ENCODE measurements at regions not wholly inside any gene's neighbourhood (a gene's known extent, or its start where the extent isn't known, plus 50 kb on each side); places are given as distances from the start of the nearest gene placed in this dataset.
"Not testable (repeated sequence)": the region's sequence is repeated elsewhere in the genome, so short reads cannot be mapped to it uniquely, and the experiment has no call there.

GRCh38 chr3:144583871-144584270 is 612.2 kb downstream of the DIPK2A start:
- FAIRE-seq, result no peak

DNA sequence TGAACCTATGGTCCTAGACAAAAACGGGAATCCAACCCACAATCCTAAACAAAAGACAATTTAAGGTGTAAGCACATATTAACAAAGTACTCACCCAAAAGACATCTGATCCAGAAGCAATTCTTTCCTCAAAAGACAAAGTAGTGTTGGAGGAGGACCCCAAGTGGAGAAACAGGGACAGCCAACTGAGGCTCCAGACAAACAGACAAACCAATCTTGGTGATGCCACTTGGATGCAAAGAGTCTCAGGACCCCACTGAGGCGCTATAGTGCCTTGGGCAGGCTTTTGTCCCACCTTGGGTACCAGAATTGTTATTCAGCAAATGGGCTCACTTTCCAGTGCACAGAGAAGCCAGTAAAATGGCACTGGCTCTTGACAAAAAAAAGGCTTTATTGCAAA is 613.8 kb downstream of the DIPK2A start:
- FAIRE-seq (no peak), DNase-seq (ENCODE audit: insufficient read length, low spot score) (no peak)
- TF ChIP-seq PAX5 (IDR thresholded peaks at IDR 0.05; ENCODE audit: insufficient read depth, low read length, severe bottlenecking), result no peak
- TF ChIP-seq POU2F2 (IDR thresholded peaks at IDR 0.05; ENCODE audit: low read depth, low read length), result no peak
- TF ChIP-seq TAF1 (IDR thresholded peaks at IDR 0.05; ENCODE audit: low read depth, low read length), result no peak
- TF ChIP-seq POLR2A (IDR thresholded peaks at IDR 0.05; ENCODE audit: low read depth, low read length), result no peak
- TF ChIP-seq SPI1 (IDR thresholded peaks at IDR 0.05; ENCODE audit: low read depth, low read length), result no peak
- TF ChIP-seq POLR2AphosphoS5 (IDR thresholded peaks at IDR 0.05; ENCODE audit: low read depth, low read length), result no peak

More at GRCh38 chr3:144583871-144584270, 612.2 kb downstream of the DIPK2A start:
- TF ChIP-seq POLR2AphosphoS5 (IDR thresholded peaks at IDR 0.05; ENCODE audit: low read depth, low read length), result no peak
- no peak for TF ChIP-seq SPI1 (IDR thresholded peaks at IDR 0.05; ENCODE audit: low read depth, low read length)
- no peak for TF ChIP-seq POU2F2 (IDR thresholded peaks at IDR 0.05; ENCODE audit: low read depth, low read length)
- no peak for TF ChIP-seq TAF1 (IDR thresholded peaks at IDR 0.05; ENCODE audit: low read depth, low read length)
- no peak for TF ChIP-seq PAX5 (IDR thresholded peaks at IDR 0.05; ENCODE audit: insufficient read depth, low read length, severe bottlenecking)
- no peak for TF ChIP-seq POLR2A (IDR thresholded peaks at IDR 0.05; ENCODE audit: low read depth, low read length)
- no peak for DNase-seq (ENCODE audit: insufficient read length, low spot score)

GRCh38 chr3:144585953-144586352 is 614.3 kb downstream of the DIPK2A start:
- no peak for DNase-seq (ENCODE audit: insufficient read length, low spot score)
- no peak for FAIRE-seq

DNA sequence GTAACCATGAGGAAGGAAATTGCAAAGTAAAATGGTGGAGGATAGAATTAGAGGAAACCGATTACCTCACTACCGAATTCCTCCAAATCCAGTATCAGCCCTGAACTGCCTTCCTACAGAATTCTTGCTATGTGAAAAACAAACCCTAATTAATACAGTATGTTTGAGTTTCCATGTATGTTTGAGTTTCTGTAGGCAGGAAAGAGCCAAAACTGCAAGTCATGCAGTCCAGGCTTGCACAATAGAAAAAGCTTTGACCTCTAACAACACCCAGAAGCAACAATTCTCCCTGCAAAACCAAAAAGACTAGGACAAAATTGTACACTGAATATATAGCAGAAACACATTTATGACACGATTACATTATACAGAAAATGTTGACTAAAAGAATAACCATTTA is 614.8 kb downstream of the DIPK2A start:
- FAIRE-seq (peak; percentile 57), DNase-seq (ENCODE audit: insufficient read length, low spot score) (no peak)
- TF ChIP-seq TAF1 (IDR thresholded peaks at IDR 0.05; ENCODE audit: low read depth, low read length) (no peak), POLR2A (IDR thresholded peaks at IDR 0.05; ENCODE audit: low read depth, low read length) (no peak), SPI1 (IDR thresholded peaks at IDR 0.05; ENCODE audit: low read depth, low read length) (no peak), POLR2AphosphoS5 (IDR thresholded peaks at IDR 0.05; ENCODE audit: low read depth, low read length) (no peak), POU2F2 (IDR thresholded peaks at IDR 0.05; ENCODE audit: low read depth, low read length) (no peak), PAX5 (IDR thresholded peaks at IDR 0.05; ENCODE audit: insufficient read depth, low read length, severe bottlenecking) (no peak)

More at GRCh38 chr3:144585953-144586352, 614.3 kb downstream of the DIPK2A start:
- no peak for TF ChIP-seq POU2F2 (IDR thresholded peaks at IDR 0.05; ENCODE audit: low read depth, low read length)
- no peak for TF ChIP-seq SPI1 (IDR thresholded peaks at IDR 0.05; ENCODE audit: low read depth, low read length)
- no peak for TF ChIP-seq PAX5 (IDR thresholded peaks at IDR 0.05; ENCODE audit: insufficient read depth, low read length, severe bottlenecking)
- no peak for TF ChIP-seq POLR2A (IDR thresholded peaks at IDR 0.05; ENCODE audit: low read depth, low read length)
- TF ChIP-seq TAF1 (IDR thresholded peaks at IDR 0.05; ENCODE audit: low read depth, low read length), result no peak
- no peak for TF ChIP-seq POLR2AphosphoS5 (IDR thresholded peaks at IDR 0.05; ENCODE audit: low read depth, low read length)

- DNase-seq (ENCODE audit: insufficient read length, low spot score) (no peak), FAIRE-seq (peak; percentile 59)
- TF ChIP-seq POLR2A (IDR thresholded peaks at IDR 0.05; ENCODE audit: low read depth, low read length) (no peak), POU2F2 (IDR thresholded peaks at IDR 0.05; ENCODE audit: low read depth, low read length) (no peak), PAX5 (IDR thresholded peaks at IDR 0.05; ENCODE audit: insufficient read depth, low read length, severe bottlenecking) (no peak), SPI1 (IDR thresholded peaks at IDR 0.05; ENCODE audit: low read depth, low read length) (no peak), POLR2AphosphoS5 (IDR thresholded peaks at IDR 0.05; ENCODE audit: low read depth, low read length) (no peak), TAF1 (IDR thresholded peaks at IDR 0.05; ENCODE audit: low read depth, low read length) (no peak)
These were observed 619.2 kb downstream of the DIPK2A start for GRCh38 chr3:144590854-144591253.

DNA sequence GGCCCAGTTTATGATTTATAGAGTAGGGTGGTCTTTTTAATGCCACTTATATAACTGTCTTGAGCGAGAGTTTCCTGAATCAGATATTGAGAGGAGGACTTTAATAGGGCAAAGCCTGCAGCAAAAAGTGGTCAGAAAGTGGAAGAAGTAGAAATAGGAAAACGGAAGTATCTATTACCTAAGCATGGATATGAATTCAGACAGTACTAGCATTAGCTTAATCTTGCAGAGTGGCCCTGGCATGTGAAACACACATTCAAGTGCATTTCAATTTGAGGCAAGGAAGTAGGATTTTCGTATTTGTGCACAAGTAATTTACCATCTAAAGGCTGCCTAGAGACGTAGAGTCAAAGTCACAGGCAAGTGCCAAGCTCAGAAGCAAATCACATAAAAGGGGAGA is 622.3 kb downstream of the DIPK2A start:
- TF ChIP-seq SPI1 (IDR thresholded peaks at IDR 0.05; ENCODE audit: low read depth, low read length), result no peak
- no peak for TF ChIP-seq TAF1 (IDR thresholded peaks at IDR 0.05; ENCODE audit: low read depth, low read length)
- TF ChIP-seq POLR2AphosphoS5 (IDR thresholded peaks at IDR 0.05; ENCODE audit: low read depth, low read length), result no peak
- no peak for TF ChIP-seq POLR2A (IDR thresholded peaks at IDR 0.05; ENCODE audit: low read depth, low read length)
- FAIRE-seq (no peak), DNase-seq (ENCODE audit: insufficient read length, low spot score) (no peak)

GRCh38 chr3:144620236-144620635 is 648.6 kb downstream of the DIPK2A start:
- FAIRE-seq; DNase-seq (ENCODE audit: insufficient read length, low spot score): not testable (repeated sequence)

DNA sequence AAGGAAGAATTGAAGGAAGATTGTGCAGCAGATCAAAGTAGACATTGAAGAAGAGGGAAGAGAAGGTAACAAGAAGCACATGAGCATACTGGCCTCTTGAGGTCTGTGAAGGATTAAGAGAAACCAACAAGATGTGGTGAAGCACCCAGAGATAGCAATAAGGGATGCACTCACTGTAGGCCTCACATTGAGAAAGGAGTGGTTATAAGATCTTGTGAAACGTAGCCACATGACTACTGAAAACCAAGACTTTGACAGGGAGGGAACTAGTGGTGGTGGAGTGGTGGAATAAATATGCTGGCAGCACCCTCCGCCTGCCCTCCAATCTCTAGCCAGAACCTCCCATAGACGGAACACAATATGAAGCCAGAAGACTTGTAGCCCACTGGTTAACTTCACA is 651.2 kb downstream of the DIPK2A start:
- TF ChIP-seq POU2F2 (IDR thresholded peaks at IDR 0.05; ENCODE audit: low read depth, low read length) (no peak), TAF1 (IDR thresholded peaks at IDR 0.05; ENCODE audit: low read depth, low read length) (no peak), SPI1 (IDR thresholded peaks at IDR 0.05; ENCODE audit: low read depth, low read length) (no peak), POLR2AphosphoS5 (IDR thresholded peaks at IDR 0.05; ENCODE audit: low read depth, low read length) (no peak), POLR2A (IDR thresholded peaks at IDR 0.05; ENCODE audit: low read depth, low read length) (no peak), PAX5 (IDR thresholded peaks at IDR 0.05; ENCODE audit: insufficient read depth, low read length, severe bottlenecking) (no peak)
- DNase-seq (ENCODE audit: insufficient read length, low spot score) (no peak), FAIRE-seq (no peak)

DNA sequence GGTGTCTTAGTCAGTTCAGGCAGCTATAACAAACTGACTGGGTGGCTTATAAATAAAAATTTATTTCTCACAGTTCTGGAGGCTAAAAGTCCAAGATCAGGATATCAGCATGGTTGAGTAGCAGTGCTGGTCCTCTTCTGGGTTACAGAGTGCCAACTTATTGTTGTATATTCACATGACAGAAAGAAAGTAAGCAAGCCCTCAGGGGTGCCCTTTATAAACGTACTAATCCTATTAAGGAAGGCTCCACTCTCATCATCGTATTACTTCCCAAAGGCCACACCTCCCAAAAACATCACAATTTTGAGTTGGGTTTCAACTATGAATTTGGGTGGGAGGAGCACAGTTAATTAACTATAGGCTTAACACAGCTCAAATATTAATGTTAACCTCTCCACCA is 653.0 kb downstream of the DIPK2A start:
- DNase-seq (ENCODE audit: insufficient read length, low spot score) (no peak), FAIRE-seq (no peak)
- TF ChIP-seq POU2F2 (IDR thresholded peaks at IDR 0.05; ENCODE audit: low read depth, low read length) (no peak), SPI1 (IDR thresholded peaks at IDR 0.05; ENCODE audit: low read depth, low read length) (no peak), PAX5 (IDR thresholded peaks at IDR 0.05; ENCODE audit: insufficient read depth, low read length, severe bottlenecking) (no peak), POLR2A (IDR thresholded peaks at IDR 0.05; ENCODE audit: low read depth, low read length) (no peak), TAF1 (IDR thresholded peaks at IDR 0.05; ENCODE audit: low read depth, low read length) (no peak), POLR2AphosphoS5 (IDR thresholded peaks at IDR 0.05; ENCODE audit: low read depth, low read length) (no peak)

GRCh38 chr3:144626835-144627234 is 655.2 kb downstream of the DIPK2A start:
- FAIRE-seq (no peak), DNase-seq (ENCODE audit: insufficient read length, low spot score) (no peak)

More at GRCh38 chr3:144626835-144627234, 655.2 kb downstream of the DIPK2A start:
- TF ChIP-seq SPI1 (IDR thresholded peaks at IDR 0.05; ENCODE audit: low read depth, low read length) (no peak), PAX5 (IDR thresholded peaks at IDR 0.05; ENCODE audit: insufficient read depth, low read length, severe bottlenecking) (no peak), TAF1 (IDR thresholded peaks at IDR 0.05; ENCODE audit: low read depth, low read length) (no peak), POLR2A (IDR thresholded peaks at IDR 0.05; ENCODE audit: low read depth, low read length) (no peak), POLR2AphosphoS5 (IDR thresholded peaks at IDR 0.05; ENCODE audit: low read depth, low read length) (no peak), POU2F2 (IDR thresholded peaks at IDR 0.05; ENCODE audit: low read depth, low read length) (no peak)

Data from GM12891 (cell line).